ENCODE measurements at regions not wholly inside any gene's neighbourhood (a gene's known extent, or its start where the extent isn't known, plus 50 kb on each side); places are given as distances from the start of the nearest gene placed in this dataset.

DNA sequence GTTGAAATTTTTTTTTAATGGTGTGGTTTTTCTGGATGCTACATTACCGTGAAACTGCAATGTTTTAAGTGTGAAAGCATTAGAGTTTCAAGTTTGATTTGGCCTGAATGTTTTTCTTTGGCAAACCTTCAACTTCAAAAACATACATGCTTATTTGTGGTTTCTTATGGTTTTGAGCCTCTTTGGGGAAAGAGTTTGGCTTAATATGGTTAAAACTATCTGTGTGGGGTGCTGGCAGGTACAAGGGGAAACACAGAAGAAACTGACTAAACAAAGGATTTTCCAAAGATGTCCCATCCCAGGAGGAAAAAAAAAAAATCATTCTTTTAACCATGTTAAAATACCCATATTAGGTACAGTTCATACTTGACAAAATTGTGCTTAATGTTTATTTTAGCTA lies 121.1 kb downstream of the HGF start:
- no peaks in the 10 kb centered on the region for H3K4me1 ChIP-seq (ENCODE audit: insufficient read depth)
- H3K27ac ChIP-seq (ENCODE audit: low read depth), result no peak overlapping the region
- no peak for DNase-seq (ENCODE audit: extremely low spot score)
- no peak overlapping the region for H3K4me3 ChIP-seq (ENCODE audit: low read depth, low read length)
- 71% methylated on average over 1 of the region's 1 CpG for WGBS
- no peaks in the 10 kb centered on the region for H3K36me3 ChIP-seq (ENCODE audit: insufficient read depth)

GRCh38 chr7:81645435-81645834 lies 124.4 kb downstream of the HGF start:
- WGBS, result 94% methylated on average over 5 of the region's 5 CpGs
- H3K36me3 ChIP-seq (ENCODE audit: insufficient read depth), result no peaks in the 10 kb centered on the region

DNA sequence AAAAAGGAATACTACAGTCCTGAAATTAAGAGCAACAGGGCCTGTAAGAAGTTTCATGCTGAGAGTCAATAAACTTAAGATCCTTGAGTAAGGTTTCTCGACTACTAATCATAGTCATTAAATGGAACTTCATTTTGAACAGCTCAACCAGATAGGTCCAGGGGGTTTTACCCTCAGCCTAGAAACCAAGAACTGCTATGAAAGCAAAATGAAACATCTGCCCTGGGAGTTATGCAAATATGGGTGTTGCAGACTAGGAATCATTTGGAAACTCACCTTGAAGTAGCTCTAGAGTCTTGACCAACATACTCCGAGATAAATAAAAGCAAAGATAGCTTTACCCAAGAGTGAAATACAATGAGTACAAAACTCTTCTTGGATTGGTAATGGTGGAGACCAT lies 128.0 kb downstream of the HGF start:
- WGBS, result 96% methylated on average over 2 of the region's 2 CpGs
- H3K4me1 ChIP-seq (ENCODE audit: insufficient read depth), result no peaks in the 10 kb centered on the region
- DNase-seq (ENCODE audit: extremely low spot score), result no peak
- H3K36me3 ChIP-seq (ENCODE audit: insufficient read depth), result no peaks in the 10 kb centered on the region
- no peak overlapping the region for H3K27ac ChIP-seq (ENCODE audit: low read depth)
- no peak overlapping the region for H3K4me3 ChIP-seq (ENCODE audit: low read depth, low read length)

More at GRCh38 chr7:81645435-81645834, 124.4 kb downstream of the HGF start:
- Histone ChIP-seq H3K27ac (ENCODE audit: low read depth) (no peak overlapping the region), H3K4me1 (ENCODE audit: insufficient read depth) (no peaks in the 10 kb centered on the region), H3K4me3 (ENCODE audit: low read depth, low read length) (no peak overlapping the region)
- no peak for DNase-seq (ENCODE audit: extremely low spot score)

DNA sequence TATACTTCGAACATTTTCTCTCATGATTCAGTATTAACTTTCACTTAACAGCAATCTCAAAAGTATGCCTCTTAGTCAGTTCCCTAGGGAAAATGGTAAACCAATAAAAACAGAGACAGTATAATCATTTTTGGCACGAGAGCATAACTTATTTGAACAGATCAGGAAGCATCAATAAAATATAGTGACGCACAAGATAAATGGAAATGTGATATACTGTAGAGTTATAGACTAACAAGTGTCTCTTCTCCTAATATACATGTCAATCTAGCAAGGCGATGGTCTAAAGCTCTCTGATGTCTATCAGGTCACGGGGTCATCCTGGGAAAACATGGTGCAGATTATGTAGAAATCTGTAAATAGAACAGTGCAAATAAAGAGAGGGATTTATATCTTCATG lies 131.6 kb downstream of the HGF start:
- Histone ChIP-seq H3K4me3 (ENCODE audit: low read depth, low read length) (no peak overlapping the region), H3K4me1 (ENCODE audit: insufficient read depth) (no peaks in the 10 kb centered on the region), H3K36me3 (ENCODE audit: insufficient read depth) (no peaks in the 10 kb centered on the region), H3K27ac (ENCODE audit: low read depth) (no peak overlapping the region)
- DNase-seq (ENCODE audit: extremely low spot score), result no peak
- 49% methylated on average over 5 of the region's 5 CpGs for WGBS

- no peaks in the 10 kb centered on the region for H3K36me3 ChIP-seq (ENCODE audit: insufficient read depth)
- no peak overlapping the region for H3K27ac ChIP-seq (ENCODE audit: low read depth)
- no peaks in the 10 kb centered on the region for H3K4me1 ChIP-seq (ENCODE audit: insufficient read depth)
- WGBS, result 96% methylated on average over 1 of the region's 1 CpG
- DNase-seq (ENCODE audit: extremely low spot score), result no peak
- no peak overlapping the region for H3K4me3 ChIP-seq (ENCODE audit: low read depth, low read length)
Measured at GRCh38 chr7:81637534-81637933, 132.3 kb downstream of the HGF start.

- no peak for DNase-seq (ENCODE audit: extremely low spot score)
- no peak overlapping the region for H3K27ac ChIP-seq (ENCODE audit: low read depth)
- no peak overlapping the region for H3K4me3 ChIP-seq (ENCODE audit: low read depth, low read length)
- H3K36me3 ChIP-seq (ENCODE audit: insufficient read depth), result no peaks in the 10 kb centered on the region
- no peaks in the 10 kb centered on the region for H3K4me1 ChIP-seq (ENCODE audit: insufficient read depth)
- 98% methylated on average over 1 of the region's 1 CpG for WGBS
Measured at GRCh38 chr7:81632418-81632817, 137.4 kb downstream of the HGF start.

DNA sequence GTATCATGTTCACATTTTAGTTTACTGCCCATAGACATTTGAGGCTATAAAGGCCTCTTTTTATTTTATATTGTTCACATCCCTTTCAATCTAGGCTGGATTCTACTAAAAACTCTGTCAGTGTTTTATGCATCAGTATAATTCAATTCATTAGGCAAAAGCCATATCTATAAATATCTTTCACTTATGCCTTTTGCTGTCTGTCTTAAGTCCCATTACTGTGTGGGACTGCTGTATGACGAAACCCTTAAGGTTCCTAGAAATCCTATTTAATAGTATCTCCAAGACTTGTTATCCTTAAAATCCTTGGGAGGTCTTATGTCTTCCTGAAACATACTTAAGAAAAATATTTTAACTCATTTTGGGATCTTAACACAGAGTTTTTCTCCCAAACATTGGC lies 139.2 kb downstream of the HGF start:
- Histone ChIP-seq H3K4me1 (ENCODE audit: insufficient read depth) (no peaks in the 10 kb centered on the region), H3K4me3 (ENCODE audit: low read depth, low read length) (no peak overlapping the region), H3K27ac (ENCODE audit: low read depth) (no peak overlapping the region), H3K36me3 (ENCODE audit: insufficient read depth) (no peaks in the 10 kb centered on the region)
- 99% methylated on average over 1 of the region's 1 CpG for WGBS
- no peak for DNase-seq (ENCODE audit: extremely low spot score)

DNA sequence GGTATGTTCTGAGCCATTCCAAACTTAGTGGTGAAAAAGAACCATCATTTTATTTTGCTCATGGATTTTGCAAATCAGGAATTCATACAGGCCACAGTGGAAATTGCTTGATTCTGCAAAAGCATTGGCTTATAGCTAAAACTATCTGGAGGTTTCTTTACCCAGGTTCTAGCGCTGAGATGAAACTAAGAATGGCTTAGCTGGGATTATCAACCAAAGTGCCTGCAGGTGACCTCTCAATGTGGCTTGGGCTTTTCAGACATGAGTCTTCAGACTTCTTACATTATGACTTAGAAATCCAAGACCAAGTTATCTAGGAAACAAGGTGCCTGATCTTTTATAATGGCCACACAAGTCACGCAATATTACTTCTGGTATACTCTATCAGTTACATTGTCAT lies 140.1 kb downstream of the HGF start:
- Histone ChIP-seq H3K36me3 (ENCODE audit: insufficient read depth) (no peaks in the 10 kb centered on the region), H3K4me3 (ENCODE audit: low read depth, low read length) (no peak overlapping the region), H3K27ac (ENCODE audit: low read depth) (no peak overlapping the region), H3K4me1 (ENCODE audit: insufficient read depth) (no peaks in the 10 kb centered on the region)
- no peak for DNase-seq (ENCODE audit: extremely low spot score)
- WGBS, result 97% methylated on average over 2 of the region's 2 CpGs

- Histone ChIP-seq H3K4me3 (ENCODE audit: low read depth, low read length) (no peak overlapping the region), H3K36me3 (ENCODE audit: insufficient read depth) (no peaks in the 10 kb centered on the region), H3K27ac (ENCODE audit: low read depth) (no peak overlapping the region), H3K4me1 (ENCODE audit: insufficient read depth) (no peaks in the 10 kb centered on the region)
- DNase-seq (ENCODE audit: extremely low spot score), result no peak
Measured at GRCh38 chr7:81628951-81629350, 140.9 kb downstream of the HGF start.

GRCh38 chr7:81627536-81628287 lies 142.1 kb downstream of the HGF start:
- Histone ChIP-seq H3K36me3 (ENCODE audit: insufficient read depth) (no peaks in the 10 kb centered on the region), H3K27ac (ENCODE audit: low read depth) (no peak overlapping the region), H3K4me1 (ENCODE audit: insufficient read depth) (no peaks in the 10 kb centered on the region), H3K4me3 (ENCODE audit: low read depth, low read length) (no peak overlapping the region)
- 74% methylated on average over 6 of the region's 6 CpGs for WGBS
- DNase-seq (ENCODE audit: extremely low spot score), result no peak

DNA sequence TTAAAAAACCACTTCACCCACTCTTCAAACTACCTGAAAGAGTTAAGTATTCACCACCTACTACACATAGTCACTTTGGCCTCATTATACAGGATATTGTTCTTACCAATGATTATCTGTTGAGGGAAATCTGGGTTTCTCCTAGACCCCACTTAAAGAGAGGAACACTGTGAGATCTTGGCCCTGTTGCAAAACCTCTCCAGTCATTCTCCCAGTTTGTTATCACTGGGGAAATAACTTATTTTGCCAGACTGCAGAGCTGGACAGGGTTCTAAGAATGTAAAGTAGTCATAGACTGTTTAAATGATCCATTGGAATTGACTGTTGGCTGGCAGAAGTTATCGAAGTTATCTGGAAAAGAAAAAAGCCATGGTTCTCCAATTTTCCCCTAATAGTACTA lies 143.8 kb downstream of the HGF start:
- no peak overlapping the region for H3K4me3 ChIP-seq (ENCODE audit: low read depth, low read length)
- no peaks in the 10 kb centered on the region for H3K4me1 ChIP-seq (ENCODE audit: insufficient read depth)
- H3K36me3 ChIP-seq (ENCODE audit: insufficient read depth), result no peaks in the 10 kb centered on the region
- WGBS, result 63% methylated on average over 1 of the region's 1 CpG
- H3K27ac ChIP-seq (ENCODE audit: low read depth), result no peak overlapping the region
- DNase-seq (ENCODE audit: extremely low spot score), result no peak

DNA sequence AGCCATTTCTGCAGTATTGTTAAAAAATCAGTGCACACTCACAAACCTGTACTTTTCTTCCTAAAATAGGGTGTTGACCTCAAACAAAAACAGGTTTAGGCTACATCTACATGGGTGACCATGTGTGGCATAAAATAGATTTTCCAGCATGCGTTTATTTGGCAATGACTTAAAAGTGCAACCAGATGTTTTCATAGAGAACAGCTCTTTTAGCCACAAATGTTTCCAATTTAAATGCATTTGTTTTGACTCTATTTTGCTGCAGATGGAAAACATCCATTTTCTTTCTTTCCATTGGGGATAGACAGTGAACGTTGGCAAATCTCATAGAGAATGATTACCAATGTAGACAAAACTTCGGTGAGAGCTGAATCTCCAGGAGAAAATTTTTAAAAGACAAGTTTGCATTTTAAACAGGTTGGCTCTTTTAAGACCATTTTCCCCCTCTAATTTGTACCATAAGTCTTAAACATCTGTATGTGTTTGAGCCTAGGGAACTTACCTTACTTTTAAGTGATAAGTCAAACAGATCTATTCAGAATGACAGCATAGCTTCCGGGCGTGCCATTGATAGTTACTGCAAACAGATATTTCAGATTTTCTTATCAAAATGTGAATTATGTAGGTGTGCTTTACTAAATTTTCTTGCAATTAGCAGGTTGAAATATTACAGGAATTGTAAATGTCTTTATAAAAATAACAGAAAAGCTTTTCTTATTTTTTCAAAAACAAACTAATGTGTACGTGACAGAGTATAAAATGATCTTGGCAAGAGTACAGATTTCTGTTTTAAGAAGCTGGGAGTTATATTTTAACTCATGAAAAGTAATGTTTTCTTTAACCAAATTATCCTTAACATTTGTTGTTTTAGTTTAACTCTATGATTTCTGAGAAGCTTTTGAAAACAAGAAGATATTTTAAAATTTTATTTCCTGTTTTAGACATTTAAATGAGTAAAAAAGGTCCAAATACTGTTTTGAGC lies 144.9 kb downstream of the HGF start:
- 65% methylated on average over 6 of the region's 6 CpGs for WGBS
- no peak overlapping the region for H3K4me3 ChIP-seq (ENCODE audit: low read depth, low read length)
- no peaks in the 10 kb centered on the region for H3K36me3 ChIP-seq (ENCODE audit: insufficient read depth)
- H3K27ac ChIP-seq (ENCODE audit: low read depth), result no peak overlapping the region
- no peak for DNase-seq (ENCODE audit: extremely low spot score)
- no peaks in the 10 kb centered on the region for H3K4me1 ChIP-seq (ENCODE audit: insufficient read depth)

- DNase-seq (ENCODE audit: extremely low spot score), result no peak
- Histone ChIP-seq H3K36me3 (ENCODE audit: insufficient read depth) (no peaks in the 10 kb centered on the region), H3K4me3 (ENCODE audit: low read depth, low read length) (no peak overlapping the region), H3K4me1 (ENCODE audit: insufficient read depth) (no peaks in the 10 kb centered on the region), H3K27ac (ENCODE audit: low read depth) (no peak overlapping the region)
- 94% methylated on average over 1 of the region's 1 CpG for WGBS
Measured at GRCh38 chr7:81624021-81624592, 145.7 kb downstream of the HGF start.

All from urinary bladder (tissue), 3 donors.